ENCODE measurements at regions not wholly inside any gene's neighbourhood (a gene's known extent, or its start where the extent isn't known, plus 50 kb on each side); places are given as distances from the start of the nearest gene placed in this dataset.
A peak's percentile ranks its signal among the peaks of the same experiment; 100 is the strongest.

DNA sequence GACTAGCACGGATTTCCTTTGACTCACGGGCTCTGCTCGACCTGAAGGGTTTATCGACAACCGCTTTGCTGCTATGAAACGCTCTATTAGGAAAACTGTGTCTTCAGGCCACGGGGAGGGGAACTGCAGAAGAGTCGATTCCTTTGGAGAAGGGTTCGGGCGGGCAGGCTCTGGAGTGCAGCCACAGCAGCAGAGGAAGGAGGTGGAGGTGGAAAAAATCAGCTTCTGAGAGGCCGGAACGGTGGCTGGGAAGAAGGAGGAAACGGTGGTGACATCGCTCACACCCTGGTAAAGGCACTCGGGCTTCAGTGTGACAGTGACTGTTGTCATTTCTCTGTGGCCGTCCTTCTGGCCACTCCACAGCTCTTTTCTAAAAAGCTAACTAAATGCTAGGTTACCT is 64.6 kb upstream of the MGMT start:
- DNase-seq (ENCODE audit: low spot score), result no peak

DNA sequence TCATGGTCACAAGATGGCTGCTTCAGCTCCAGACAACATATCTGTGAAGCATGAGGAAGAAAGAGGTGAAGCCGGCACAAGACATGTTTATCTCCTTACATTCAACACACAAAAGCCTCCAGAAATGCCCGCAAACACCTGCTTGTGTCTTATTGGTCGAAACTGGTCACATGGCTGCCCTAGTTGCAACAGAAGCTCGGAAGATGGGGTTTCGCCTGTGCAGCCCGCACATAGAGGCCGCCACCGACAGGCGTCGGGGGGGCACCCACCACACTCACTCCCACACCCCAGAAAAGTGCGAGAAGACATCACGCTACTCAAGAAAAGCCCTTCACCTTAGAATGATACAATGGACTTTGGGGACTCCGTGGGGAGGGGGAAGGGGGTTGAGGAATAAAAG is 63.0 kb upstream of the MGMT start:
- DNase-seq (ENCODE audit: low spot score), result no peak

GRCh38 chr10:129405389-129405788 is 61.7 kb upstream of the MGMT start:
- DNase-seq (ENCODE audit: low spot score), result no peak

- DNase-seq (ENCODE audit: low spot score), result peak; percentile 78
Measured at GRCh38 chr10:129410688-129411392, 56.2 kb upstream of the MGMT start.

- no peak for DNase-seq (ENCODE audit: low spot score)
Measured at GRCh38 chr10:129411393-129411705, 55.7 kb upstream of the MGMT start.

DNA sequence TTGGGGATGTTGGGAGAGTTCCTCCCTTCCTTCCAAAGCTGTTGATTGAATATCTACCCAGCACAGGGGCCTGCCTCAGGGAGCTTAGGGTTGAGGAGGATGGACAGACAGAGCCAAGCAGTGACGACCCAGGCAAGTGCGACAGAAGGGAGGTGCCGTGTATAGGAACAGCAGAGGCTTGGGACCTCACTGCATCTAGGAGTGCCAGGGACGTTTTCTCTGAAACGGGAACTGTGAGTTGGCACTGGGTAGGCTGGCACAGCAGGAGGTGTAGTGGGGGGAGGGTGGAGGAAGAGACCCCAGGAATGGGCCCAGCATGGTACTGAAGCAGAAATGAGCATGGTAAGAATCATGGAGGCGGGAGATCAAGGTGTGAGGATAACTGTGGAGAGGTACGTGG is 55.3 kb upstream of the MGMT start:
- no peak for DNase-seq (ENCODE audit: low spot score)

DNA sequence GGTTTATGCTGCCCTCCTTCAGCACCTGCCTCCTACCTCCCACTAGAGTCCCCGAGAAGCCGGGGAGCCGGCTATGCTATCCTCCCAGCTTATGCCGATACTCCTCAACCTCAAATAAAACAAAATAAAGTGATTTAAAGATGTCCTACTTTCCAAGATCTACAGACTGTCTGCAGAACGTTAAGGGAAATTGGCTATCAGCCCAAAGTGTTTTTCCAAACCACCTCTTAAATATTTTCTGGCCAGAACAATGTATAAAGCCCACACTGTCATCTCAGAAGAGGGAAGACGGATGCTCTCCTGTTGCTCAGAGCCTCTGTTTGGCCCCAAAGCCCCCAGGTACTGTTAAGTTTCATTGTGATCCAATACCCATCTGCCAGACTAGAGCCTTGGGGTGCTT is 54.0 kb upstream of the MGMT start:
- no peak for DNase-seq (ENCODE audit: low spot score)

DNA sequence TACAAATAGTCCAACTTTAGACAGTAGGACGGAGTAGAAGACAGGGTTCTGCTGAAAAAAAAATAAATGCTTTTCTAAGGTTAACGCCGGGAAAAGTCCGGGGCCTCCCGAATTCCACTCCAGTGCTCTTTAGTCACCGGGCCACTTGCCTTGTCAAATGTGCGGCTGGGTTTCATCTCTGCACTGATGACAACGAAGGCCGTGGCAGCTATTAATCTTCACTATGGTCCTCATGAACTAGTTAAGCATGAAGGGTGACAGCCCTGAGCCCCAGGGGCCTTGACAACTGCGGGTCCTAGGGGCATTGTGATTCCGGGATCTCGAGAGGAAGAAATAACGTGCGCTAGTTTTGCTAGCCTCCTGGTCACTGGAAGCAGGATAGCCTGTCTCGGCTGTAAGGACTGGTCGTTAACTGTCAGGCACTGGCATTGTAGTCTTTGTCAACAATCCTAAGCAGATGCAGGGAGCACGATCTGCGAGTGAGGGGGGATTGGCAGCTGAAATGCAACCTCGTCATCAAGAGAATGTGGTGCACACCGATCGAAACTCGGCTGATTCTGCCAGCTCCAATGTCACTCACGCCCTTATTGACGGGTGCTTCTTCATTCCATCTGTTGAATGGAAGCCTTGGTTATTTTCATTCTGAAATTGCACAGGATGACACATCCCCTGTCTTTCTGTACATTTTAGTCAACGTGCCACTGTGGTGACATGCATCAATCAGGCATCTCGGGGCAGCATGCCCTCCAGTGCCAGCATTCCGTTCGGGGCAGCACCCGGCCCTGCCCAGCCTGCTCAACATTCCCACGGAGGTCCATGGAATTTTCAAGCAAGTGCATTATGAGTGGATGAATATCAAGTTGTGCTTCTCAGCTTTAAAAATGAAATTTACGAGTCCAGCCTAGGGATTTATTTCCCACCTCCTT is 51.6 kb upstream of the MGMT start:
- no peak for DNase-seq (ENCODE audit: low spot score)

DNA sequence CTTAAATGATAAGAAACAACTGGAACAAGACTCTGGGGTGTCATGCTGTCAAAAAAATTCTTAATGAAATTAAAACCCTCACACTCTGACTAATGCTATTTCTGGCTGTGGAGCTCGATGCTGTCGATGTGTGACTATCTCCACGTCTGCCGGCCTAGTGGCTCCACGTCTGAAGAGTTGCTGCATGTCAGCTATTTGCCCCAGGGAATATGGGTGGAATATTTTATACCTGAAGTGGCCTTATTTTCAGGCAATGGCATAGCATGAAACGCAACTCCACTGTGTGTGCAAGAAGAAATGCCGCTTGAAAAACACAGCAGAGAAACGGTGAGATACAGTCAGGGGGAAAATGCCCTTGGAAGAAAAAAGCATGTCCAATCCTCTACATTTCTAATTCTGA is 50.9 kb upstream of the MGMT start:
- DNase-seq (ENCODE audit: low spot score), result no peak

DNA sequence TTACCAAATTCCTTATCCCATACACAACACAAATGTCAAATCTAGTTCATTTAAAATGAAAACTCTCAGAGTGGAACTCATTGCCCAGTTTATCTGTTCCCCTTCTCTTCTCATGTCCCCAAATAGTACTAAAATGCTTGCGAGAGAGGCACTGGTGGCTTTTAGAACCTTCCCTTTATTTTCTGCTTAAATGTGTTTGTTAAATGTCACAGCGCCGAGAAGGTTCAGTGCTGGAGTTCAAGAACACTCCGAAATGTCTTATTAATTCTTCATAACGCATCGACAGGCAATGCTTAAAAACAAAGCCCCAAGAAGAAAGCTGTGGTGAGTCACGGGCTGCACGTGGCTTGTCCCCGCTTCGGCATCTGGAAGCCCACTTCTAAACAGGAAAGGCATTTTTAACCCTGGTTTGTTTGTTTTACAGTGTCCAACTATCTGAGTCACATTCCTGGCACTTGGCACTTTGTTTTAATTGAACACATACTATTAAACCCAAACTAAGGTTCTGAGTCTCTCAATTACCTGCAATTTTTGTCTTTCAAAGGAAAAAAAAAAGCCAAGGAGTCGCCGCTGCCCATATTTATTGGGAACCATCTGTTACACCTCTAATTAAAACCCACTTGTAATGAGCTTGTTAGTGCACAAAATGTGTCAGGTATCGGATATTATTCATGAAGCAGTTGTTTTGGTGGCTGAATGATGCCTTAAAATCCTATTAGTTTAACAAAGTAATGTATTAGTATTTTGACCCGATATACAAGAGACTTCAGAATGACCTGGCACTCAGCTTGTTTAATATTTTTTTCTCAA is 49.9 kb upstream of the MGMT start:
- DNase-seq (ENCODE audit: low spot score), result no peak

Measured in cerebellar cortex (tissue), 1 donor.